Smooth muscle cell (in vitro differentiated cells): ENCODE measurements at regions not wholly inside any gene's neighbourhood (a gene's known extent, or its start where the extent isn't known, plus 50 kb on each side); places are given as distances from the start of the nearest gene placed in this dataset.
"Not testable (repeated sequence)": the region's sequence is repeated elsewhere in the genome, so short reads cannot be mapped to it uniquely, and the experiment has no call there.

Experiments used
- DNase-seq: peaks from one replicate; lab custom pipeline; 2025; ENCODE audit not compliant: unreplicated experiment; lab: John Stamatoyannopoulos, UW
- H2AFZ ChIP-seq: fragments of 200-600 bp; sonication (generic); 2 replicates; pipeline ENCODE4 v1.6.0; 2016; ENCODE audit warnings: antibody characterized with exemption, low read depth, mild to moderate bottlenecking
- H3F3A ChIP-seq: fragments of 200-600 bp; sonication (generic); 2 replicates; pipeline ENCODE4 v1.6.0; 2017; ENCODE audit warnings: antibody characterized with exemption, low read depth
- H3K27ac ChIP-seq: fragments of 200-600 bp; sonication (generic); 2 replicates; pipeline ENCODE4 v1.5.1; 2016; ENCODE audit warnings: low read depth, mild to moderate bottlenecking
- H3K27me3 ChIP-seq: fragments of 200-600 bp; sonication (generic); 2 replicates; pipeline ENCODE4 v1.6.1; 2016; ENCODE audit warnings: low read depth, mild to moderate bottlenecking
- H3K36me3 ChIP-seq: fragments of 200-600 bp; sonication (generic); 2 replicates; pipeline ENCODE4 v1.5.1; 2016; ENCODE audit warnings: low read depth
- H3K4me1 ChIP-seq: fragments of 200-600 bp; sonication (generic); 2 replicates; pipeline ENCODE4 v1.5.1; 2016; ENCODE audit warnings: low read depth
- H3K4me2 ChIP-seq: fragments of 200-600 bp; sonication (generic); 2 replicates; pipeline ENCODE4 v1.6.0; 2016; ENCODE audit warnings: mild to moderate bottlenecking
- H3K4me3 ChIP-seq: fragments of 200-600 bp; sonication (generic); 2 replicates; pipeline ENCODE4 v1.5.1; 2016; ENCODE audit warnings: mild to moderate bottlenecking
- H3K79me2 ChIP-seq: fragments of 200-600 bp; sonication (generic); 2 replicates; pipeline ENCODE4 v1.6.0; 2016; ENCODE audit warnings: low read depth, mild to moderate bottlenecking
- H3K9ac ChIP-seq: fragments of 200-600 bp; sonication (generic); 2 replicates; pipeline ENCODE4 v1.6.0; 2016; ENCODE audit warnings: low read depth
- H3K9me3 ChIP-seq: fragments of 200-600 bp; sonication (generic); replicated peaks from 2 replicates; pipeline ENCODE4 v1.5.1; 2016; ENCODE audit warnings: low read depth
- H4K20me1 ChIP-seq: fragments of 200-600 bp; sonication (generic); 2 replicates; pipeline ENCODE4 v1.6.0; 2016; ENCODE audit warnings: low read depth
- WGBS: methylation state at CpG from one replicate; pipeline ENCODE4 v1.1.7; 2016; ENCODE audit warnings: low lambda C conversion rate; 5-methylcytosine and 5-hydroxymethylcytosine counted together
- TF ChIP-seq, protein P1 (sequence below): fragments of 200-600 bp; sonication (generic); IDR thresholded peaks from 2 replicates; pipeline ENCODE4 v1.5.1; 2017; ENCODE audit warnings: borderline replicate concordance, mild to moderate bottlenecking, antibody characterized with exemption; ENCODE audit not compliant: insufficient read depth, poor library complexity, severe bottlenecking

DNA sequence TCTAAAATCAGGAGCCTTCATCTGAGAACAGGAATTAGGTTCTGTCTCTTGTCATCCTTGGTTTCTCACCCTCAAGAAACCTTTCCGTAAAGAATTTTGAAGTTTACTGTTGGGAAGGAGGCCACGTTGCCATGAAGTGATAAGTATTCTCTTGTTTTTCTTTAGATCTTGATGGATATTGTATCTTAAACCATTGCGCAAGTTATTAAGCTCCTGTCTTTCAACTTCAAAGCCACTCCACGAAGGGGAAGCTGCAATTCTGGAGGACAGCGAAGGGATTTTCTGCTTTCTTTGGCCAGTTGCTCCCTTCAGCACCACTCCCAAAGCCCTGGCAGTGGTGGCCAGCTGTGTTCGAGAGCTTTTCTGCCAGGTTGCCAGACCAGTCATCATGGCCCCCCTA is 198.1 kb upstream of the EXOC2 start:
- H2AFZ ChIP-seq: no peak overlapping the region
- no peak overlapping the region for H3K4me2 ChIP-seq
- H3K9me3 ChIP-seq: no peaks in the 10 kb centered on the region
- no peak for DNase-seq
- no peaks in the 10 kb centered on the region for H3F3A ChIP-seq
- no peak overlapping the region for H3K4me3 ChIP-seq
- no peaks in the 10 kb centered on the region for H3K4me1 ChIP-seq
- WGBS: 86% methylated on average over 6 of the region's 6 CpGs
- H3K9ac ChIP-seq: no peak overlapping the region
- TF ChIP-seq, protein P1, sequence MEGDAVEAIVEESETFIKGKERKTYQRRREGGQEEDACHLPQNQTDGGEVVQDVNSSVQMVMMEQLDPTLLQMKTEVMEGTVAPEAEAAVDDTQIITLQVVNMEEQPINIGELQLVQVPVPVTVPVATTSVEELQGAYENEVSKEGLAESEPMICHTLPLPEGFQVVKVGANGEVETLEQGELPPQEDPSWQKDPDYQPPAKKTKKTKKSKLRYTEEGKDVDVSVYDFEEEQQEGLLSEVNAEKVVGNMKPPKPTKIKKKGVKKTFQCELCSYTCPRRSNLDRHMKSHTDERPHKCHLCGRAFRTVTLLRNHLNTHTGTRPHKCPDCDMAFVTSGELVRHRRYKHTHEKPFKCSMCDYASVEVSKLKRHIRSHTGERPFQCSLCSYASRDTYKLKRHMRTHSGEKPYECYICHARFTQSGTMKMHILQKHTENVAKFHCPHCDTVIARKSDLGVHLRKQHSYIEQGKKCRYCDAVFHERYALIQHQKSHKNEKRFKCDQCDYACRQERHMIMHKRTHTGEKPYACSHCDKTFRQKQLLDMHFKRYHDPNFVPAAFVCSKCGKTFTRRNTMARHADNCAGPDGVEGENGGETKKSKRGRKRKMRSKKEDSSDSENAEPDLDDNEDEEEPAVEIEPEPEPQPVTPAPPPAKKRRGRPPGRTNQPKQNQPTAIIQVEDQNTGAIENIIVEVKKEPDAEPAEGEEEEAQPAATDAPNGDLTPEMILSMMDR: no peak
- H4K20me1 ChIP-seq: no peaks in the 10 kb centered on the region
- no peak overlapping the region for H3K27ac ChIP-seq
- H3K27me3 ChIP-seq: no peaks in the 10 kb centered on the region
- no peaks in the 10 kb centered on the region for H3K79me2 ChIP-seq
- H3K36me3 ChIP-seq: no peaks in the 10 kb centered on the region

DNA sequence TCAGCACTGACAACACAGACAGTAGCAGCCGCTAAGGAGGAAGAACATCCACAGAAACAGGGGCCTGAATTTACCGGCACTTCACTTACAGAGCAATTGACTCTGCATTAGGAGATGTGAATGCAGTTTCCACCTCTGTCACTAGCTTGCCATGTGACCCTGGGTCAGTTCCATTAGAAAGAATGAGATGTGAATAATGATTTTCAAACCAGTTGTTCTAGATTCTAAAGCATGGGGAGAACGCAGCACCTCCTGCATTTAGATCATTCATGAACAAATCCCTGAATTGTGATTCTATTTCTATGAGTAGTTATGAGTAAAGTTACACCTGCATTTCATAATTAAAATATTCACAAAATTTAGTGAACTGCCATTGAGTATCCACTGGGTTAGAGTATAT is 197.3 kb upstream of the EXOC2 start:
- Histone ChIP-seq H2AFZ (no peak overlapping the region), H3K4me2 (no peak overlapping the region)

DNA sequence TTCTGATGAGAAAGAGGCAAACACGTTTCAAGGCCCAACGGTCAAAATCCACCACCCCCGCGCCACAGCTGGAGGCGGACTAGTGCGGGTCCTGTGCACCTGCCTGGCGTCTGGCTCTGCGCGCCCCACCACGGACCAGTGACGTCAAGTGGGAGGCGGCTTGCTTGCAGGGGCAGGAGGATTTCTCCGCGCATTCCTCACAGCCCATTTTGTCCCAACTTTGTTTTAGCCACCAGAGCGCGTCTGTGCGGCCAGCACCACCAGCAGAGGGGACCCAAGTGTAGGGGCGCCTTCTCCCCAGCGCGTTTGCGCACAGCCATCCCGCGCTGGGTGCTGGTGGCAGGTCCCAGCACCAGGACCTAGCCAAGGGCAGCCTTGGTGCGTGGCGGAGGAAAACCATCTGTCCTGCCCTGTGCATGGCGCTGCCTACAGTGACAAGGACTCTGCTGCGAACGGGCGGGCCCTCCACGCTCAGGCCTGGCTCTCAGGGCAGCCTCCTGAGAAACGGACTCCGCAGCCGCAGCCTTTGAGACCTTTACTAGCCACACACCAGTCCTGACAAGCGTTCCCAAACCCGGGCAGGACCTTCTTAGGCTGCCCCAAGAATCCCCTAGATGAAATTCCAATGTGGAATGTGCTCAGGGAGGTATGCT is 194.8 kb upstream of the EXOC2 start:
- H3K27me3 ChIP-seq: no peaks in the 10 kb centered on the region
- H3K79me2 ChIP-seq: no peaks in the 10 kb centered on the region
- DNase-seq: no peak
- no peak overlapping the region for H3K27ac ChIP-seq
- no peak overlapping the region for H2AFZ ChIP-seq
- whole genome bisulfite sequencing: 98% methylated on average over 34 of the region's 35 CpGs
- no peak overlapping the region for H3K4me3 ChIP-seq
- H3K9ac ChIP-seq: no peak overlapping the region
- H3K4me2 ChIP-seq: no peak overlapping the region
- no peaks in the 10 kb centered on the region for H3K9me3 ChIP-seq
- TF ChIP-seq, protein P1: no peak
- H4K20me1 ChIP-seq: no peaks in the 10 kb centered on the region
- no peaks in the 10 kb centered on the region for H3F3A ChIP-seq
- no peaks in the 10 kb centered on the region for H3K4me1 ChIP-seq
- H3K36me3 ChIP-seq: no peaks in the 10 kb centered on the region

More for the DNA sequence above, 197.3 kb upstream of the EXOC2 start:
- H3K4me3 ChIP-seq: no peak overlapping the region
- H3K9me3 ChIP-seq: no peaks in the 10 kb centered on the region
- WGBS: 92% methylated on average over 3 of the region's 3 CpGs
- TF ChIP-seq, protein P1: no peak
- H3K79me2 ChIP-seq: no peaks in the 10 kb centered on the region
- no peaks in the 10 kb centered on the region for H3K36me3 ChIP-seq
- H3K9ac ChIP-seq: no peak overlapping the region
- H3K27me3 ChIP-seq: no peaks in the 10 kb centered on the region
- H3K4me1 ChIP-seq: no peaks in the 10 kb centered on the region
- no peak for DNase-seq
- H3K27ac ChIP-seq: no peak overlapping the region
- H4K20me1 ChIP-seq: no peaks in the 10 kb centered on the region
- no peaks in the 10 kb centered on the region for H3F3A ChIP-seq

DNA sequence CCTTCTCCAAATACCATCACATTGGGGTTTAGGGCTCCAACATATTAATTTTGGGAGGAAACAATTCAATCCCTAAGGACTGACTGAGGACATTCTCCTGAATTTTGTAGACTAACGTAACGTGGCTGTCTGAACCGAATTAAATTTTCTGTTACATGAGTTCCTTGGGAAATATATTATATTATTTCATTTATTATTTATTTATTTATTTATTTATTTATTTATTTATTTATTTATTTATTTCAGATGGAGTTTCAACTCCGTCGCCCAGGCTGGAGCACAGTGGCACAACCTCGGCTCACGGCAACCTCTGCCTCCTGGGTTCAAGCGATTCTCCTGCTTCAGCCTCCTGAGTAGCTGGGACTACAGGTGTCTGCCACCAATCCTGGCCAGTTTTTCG is 193.2 kb upstream of the EXOC2 start:
- not testable (repeated sequence) for H3K27me3 ChIP-seq, H2AFZ ChIP-seq, H4K20me1 ChIP-seq, H3K4me1 ChIP-seq, H3F3A ChIP-seq, H3K79me2 ChIP-seq, DNase-seq, H3K27ac ChIP-seq, H3K4me2 ChIP-seq, H3K4me3 ChIP-seq, H3K9me3 ChIP-seq, H3K36me3 ChIP-seq, H3K9ac ChIP-seq
- WGBS: 95% methylated on average over 9 of the region's 9 CpGs
